Adipose tissue (tissue), 3 donors: ENCODE measurements at regions not wholly inside any gene's neighbourhood (a gene's known extent, or its start where the extent isn't known, plus 50 kb on each side); places are given as distances from the start of the nearest gene placed in this dataset.
"Not testable (repeated sequence)": the region's sequence is repeated elsewhere in the genome, so short reads cannot be mapped to it uniquely, and the experiment has no call there.

Experiments used
- H3K27ac ChIP-seq: one replicate; pipeline ENCODE4 v1.5.1; 2013; ENCODE audit warnings: low read depth, low read length
- WGBS, 3 donors: extraction: QIAGEN DNeasy Blood & Tissue Kit; methylation state at CpG; one replicate each; pipeline ENCODE4 v1.1.7; 2013; 5-methylcytosine and 5-hydroxymethylcytosine counted together
- donor health status: healthy with polysubstance abuse.
- donor health status: Bipolar disorder and iron deficiency.
- donor health status: healthy.

- no peak overlapping the region for H3K27ac ChIP-seq
Observed at GRCh38 chr4:33948921-33949320, 2295.4 kb downstream of the ARAP2 start.

- not testable (repeated sequence) for H3K27ac ChIP-seq
Observed at GRCh38 chr4:33953848-33954247, 2290.5 kb downstream of the ARAP2 start.

GRCh38 chr4:33954759-33955158 lies 2289.6 kb downstream of the ARAP2 start:
- H3K27ac ChIP-seq, result no peak overlapping the region
- WGBS, 3 donors, result 88 to 91% (median 89%) methylated on average over 8 to 10 of the region's 10 CpGs

More at GRCh38 chr4:33953848-33954247, 2290.5 kb downstream of the ARAP2 start:
- 91 to 93% (median 91%) methylated on average over 4 of the region's 4 CpGs for WGBS, 3 donors

DNA sequence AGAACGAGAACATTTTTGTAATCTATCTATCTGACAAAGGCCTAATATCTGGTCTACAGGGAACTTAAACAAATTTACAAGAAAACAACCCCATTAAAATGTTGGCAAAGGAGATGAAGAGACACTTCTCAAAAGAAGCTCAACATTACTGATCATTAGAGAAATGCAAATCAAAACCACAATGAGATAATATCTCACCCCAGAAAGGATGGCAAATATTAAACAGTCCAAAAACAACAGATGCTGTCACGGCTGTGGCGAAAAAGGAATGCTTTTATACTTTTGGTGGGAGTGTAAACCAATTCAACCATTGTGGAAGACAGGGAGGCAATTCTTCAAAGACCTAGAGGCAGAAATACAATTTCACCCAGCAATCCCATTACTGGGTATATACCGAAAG lies 2284.8 kb downstream of the ARAP2 start:
- H3K27ac ChIP-seq, result no peak overlapping the region
- 56 to 82% (median 73%) methylated on average over 4 of the region's 4 CpGs for WGBS, 3 donors

DNA sequence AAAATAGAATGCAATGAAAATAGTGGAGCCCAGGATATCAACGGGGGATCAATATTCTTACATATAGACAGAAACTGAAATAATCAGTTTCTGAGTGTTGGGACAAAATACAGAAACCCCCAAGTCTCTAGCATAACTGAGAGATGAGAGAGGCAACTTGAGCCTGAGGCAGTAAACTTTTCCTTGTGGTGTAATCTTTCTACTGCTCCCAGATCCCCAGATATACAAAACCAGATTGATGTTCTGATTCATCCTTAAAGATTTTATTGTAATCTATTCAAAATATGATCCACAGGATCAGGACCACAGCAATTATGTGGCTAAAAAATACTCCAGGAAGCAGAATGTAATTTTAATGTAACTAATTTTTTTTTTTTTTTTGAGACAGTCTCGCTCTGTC lies 2282.6 kb downstream of the ARAP2 start:
- WGBS, 3 donors, result 78 to 83% (median 81%) methylated on average over 2 of the region's 2 CpGs
- H3K27ac ChIP-seq, result no peak overlapping the region

DNA sequence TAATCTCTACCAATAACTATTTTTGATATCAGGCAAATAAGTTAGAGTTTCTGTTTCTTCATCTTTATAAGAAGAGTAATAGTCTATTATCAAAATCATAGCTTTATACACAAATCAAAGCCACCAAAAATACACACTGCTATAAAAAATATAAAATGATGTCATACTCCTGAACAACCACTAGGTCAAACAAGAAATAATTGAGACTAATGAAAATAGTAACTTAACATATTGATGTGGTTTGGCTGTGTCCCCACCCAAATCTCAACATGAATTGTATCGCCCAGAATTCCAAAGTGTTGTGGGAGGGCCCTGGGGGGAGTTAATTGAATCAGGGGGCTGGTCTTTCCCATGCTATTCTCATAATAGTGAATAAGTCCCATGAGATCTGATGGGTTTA lies 2277.5 kb downstream of the ARAP2 start:
- 83 to 92% (median 89%) methylated on average over 1 of the region's 1 CpG for WGBS, 3 donors
- H3K27ac ChIP-seq, result no peak overlapping the region

GRCh38 chr4:33974270-33974669 lies 2270.0 kb downstream of the ARAP2 start:
- no peak overlapping the region for H3K27ac ChIP-seq

GRCh38 chr4:33975995-33976394 lies 2268.3 kb downstream of the ARAP2 start:
- H3K27ac ChIP-seq, result no peak overlapping the region

- WGBS, 3 donors, result 77 to 80% (median 78%) methylated on average over 4 of the region's 4 CpGs
- H3K27ac ChIP-seq, result not testable (repeated sequence)
Observed at GRCh38 chr4:33979781-33980180, 2264.5 kb downstream of the ARAP2 start.

GRCh38 chr4:33980361-33980760 lies 2264.0 kb downstream of the ARAP2 start:
- WGBS, 3 donors, result 58 to 69% (median 69%) methylated on average over 2 of the region's 2 CpGs
- no peak overlapping the region for H3K27ac ChIP-seq

- no peak overlapping the region for H3K27ac ChIP-seq
- WGBS, 3 donors, result 46 to 87% (median 73%) methylated on average over 3 of the region's 3 CpGs
Observed at GRCh38 chr4:33989820-33990443, 2254.4 kb downstream of the ARAP2 start.

DNA sequence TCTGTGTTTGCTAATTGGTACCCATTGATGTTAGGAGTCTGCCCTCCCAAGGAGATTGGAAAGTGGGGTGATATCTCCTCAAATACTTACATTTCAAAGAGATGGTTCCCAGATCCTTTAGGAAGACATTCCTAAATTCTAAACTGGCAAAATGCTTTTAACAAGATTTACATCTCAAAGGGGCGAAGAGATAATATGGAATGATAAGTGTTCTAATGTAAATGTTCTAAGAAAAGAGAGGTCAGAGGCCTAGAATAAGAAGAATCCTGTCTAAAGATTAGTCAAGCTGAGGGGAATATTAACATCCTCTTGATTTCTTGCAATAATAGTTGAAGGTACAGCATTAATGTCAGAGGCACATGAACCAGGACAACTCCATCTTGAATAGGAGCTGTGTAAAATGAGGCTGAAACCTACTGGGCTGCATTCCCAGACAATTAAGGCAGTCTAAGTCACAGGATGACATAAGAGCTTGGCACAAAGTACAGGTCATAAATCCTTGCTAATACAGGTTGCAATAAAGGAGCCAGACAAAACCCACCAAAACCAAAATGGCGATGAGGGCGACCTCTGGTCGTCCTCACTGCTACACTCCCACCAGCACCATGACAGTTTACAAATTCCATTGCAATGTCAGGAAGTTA lies 2248.1 kb downstream of the ARAP2 start:
- no peak overlapping the region for H3K27ac ChIP-seq
- 63 to 78% (median 68%) methylated on average over 4 of the region's 4 CpGs for WGBS, 3 donors

DNA sequence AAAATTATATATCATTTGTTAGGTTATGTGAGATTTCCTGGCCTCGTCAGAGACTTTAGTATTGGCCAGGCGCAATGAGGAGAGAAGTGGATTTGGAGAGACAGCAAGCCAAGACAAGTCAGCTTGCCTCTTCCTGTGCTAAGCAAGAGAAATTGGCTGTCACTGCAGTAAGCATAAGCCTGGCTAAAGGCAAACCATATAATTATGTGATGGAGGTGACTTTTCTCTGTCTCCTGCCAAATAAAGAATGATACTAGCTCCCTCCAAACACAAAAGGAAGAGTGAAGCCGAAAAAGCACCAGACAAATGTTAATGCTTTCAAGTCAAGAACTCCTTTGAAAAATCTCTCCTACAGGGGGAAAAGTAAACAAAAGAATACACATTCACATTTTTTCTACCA lies 2246.0 kb downstream of the ARAP2 start:
- no peak overlapping the region for H3K27ac ChIP-seq
- WGBS, 3 donors, result 47 to 52% (median 52%) methylated on average over 3 of the region's 3 CpGs

DNA sequence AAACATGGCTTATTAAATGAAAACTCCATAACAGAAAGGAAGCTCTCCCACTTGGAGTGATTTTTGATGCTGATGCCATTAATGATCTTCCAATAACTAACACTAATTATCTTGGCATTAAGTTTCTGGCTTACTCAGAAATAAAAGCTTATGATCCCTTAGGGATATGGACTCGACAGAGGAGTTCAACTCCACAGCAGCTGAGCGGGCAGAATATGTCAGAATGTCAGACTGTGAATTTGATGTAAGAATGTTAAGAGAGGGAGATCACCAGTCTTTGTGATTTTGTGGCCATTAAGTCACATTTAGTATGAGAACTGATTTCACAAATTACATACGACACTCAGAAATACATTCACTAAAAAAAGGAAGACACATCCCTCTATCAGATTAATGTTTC lies 2244.0 kb downstream of the ARAP2 start:
- 65 to 74% (median 68%) methylated on average over 3 of the region's 3 CpGs for WGBS, 3 donors
- no peak overlapping the region for H3K27ac ChIP-seq

DNA sequence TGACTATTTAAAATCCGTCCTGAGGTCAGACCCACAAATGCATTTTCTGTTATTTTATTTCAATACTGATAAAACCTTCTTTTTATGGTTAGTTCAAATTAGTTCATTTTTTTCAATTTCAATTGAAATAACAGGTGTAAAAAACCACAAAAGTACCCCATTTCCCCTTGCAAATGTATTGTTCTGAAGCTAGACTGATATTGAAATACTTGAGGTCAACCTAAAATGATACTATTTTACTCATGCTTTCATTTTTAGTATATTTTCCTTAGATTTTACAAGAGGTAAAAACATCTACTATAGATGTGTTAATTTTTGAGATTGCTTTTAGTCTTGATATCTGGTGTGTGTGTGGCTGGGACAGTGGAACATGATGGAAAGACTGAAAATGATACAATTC lies 2237.8 kb downstream of the ARAP2 start:
- WGBS, 3 donors, result 68 to 84% (median 77%) methylated on average over 1 of the region's 1 CpG

GRCh38 chr4:34009951-34010350 lies 2234.4 kb downstream of the ARAP2 start:
- no peak overlapping the region for H3K27ac ChIP-seq
- WGBS, 3 donors, result 42 to 61% (median 59%) methylated on average over 1 of the region's 1 CpG

More for the DNA sequence above, 2237.8 kb downstream of the ARAP2 start:
- H3K27ac ChIP-seq, result not testable (repeated sequence)

- no peak overlapping the region for H3K27ac ChIP-seq
- 57 to 69% (median 66%) methylated on average over 6 of the region's 6 CpGs for WGBS, 3 donors
Observed at GRCh38 chr4:34010751-34011519, 2233.4 kb downstream of the ARAP2 start.

GRCh38 chr4:34035225-34035624 lies 2209.1 kb downstream of the ARAP2 start:
- WGBS, 3 donors, result 46 to 86% (median 82%) methylated on average over 1 of the region's 1 CpG
- no peak overlapping the region for H3K27ac ChIP-seq

GRCh38 chr4:34037280-34037679 lies 2207.0 kb downstream of the ARAP2 start:
- H3K27ac ChIP-seq, result no peak overlapping the region
- WGBS, 3 donors, result 73 to 83% (median 80%) methylated on average over 1 of the region's 1 CpG

GRCh38 chr4:34039766-34040165 lies 2204.5 kb downstream of the ARAP2 start:
- 89 to 94% (median 94%) methylated on average over 14 of the region's 14 CpGs for WGBS, 3 donors
- no peak overlapping the region for H3K27ac ChIP-seq
